Uterus (tissue), 2 donors: ENCODE measurements at regions not wholly inside any gene's neighbourhood (a gene's known extent, or its start where the extent isn't known, plus 50 kb on each side); places are given as distances from the start of the nearest gene placed in this dataset.

Experiments
- POLR2A ChIP-seq, 2 donors: fragments of 450-650 bp; IDR thresholded peaks; one replicate each; pipeline ENCODE4 v1.6.1; 2016; ENCODE audit warnings: antibody characterized with exemption in 2 of 2, mild to moderate bottlenecking in 1 of 2, moderate library complexity in 1 of 2
- TF ChIP-seq, protein P1 (sequence below), 4 experiments: fragments of 200-600 bp in 2 of 4; fragments of 450-650 bp in 2 of 4; sonication (generic) in 2 of 4; IDR thresholded peaks; one replicate each; pipeline ENCODE4 v1.5.1; 2016 to 2019; ENCODE audit warnings: antibody characterized with exemption in 4 of 4, mild to moderate bottlenecking in 2 of 4, moderate library complexity in 1 of 4

GRCh38 chr4:126776361-126776760, 856.4 kb upstream of the INTU start:
- TF ChIP-seq POLR2A (IDR thresholded peaks at IDR 0.05), result no peak
- TF ChIP-seq, protein P1, sequence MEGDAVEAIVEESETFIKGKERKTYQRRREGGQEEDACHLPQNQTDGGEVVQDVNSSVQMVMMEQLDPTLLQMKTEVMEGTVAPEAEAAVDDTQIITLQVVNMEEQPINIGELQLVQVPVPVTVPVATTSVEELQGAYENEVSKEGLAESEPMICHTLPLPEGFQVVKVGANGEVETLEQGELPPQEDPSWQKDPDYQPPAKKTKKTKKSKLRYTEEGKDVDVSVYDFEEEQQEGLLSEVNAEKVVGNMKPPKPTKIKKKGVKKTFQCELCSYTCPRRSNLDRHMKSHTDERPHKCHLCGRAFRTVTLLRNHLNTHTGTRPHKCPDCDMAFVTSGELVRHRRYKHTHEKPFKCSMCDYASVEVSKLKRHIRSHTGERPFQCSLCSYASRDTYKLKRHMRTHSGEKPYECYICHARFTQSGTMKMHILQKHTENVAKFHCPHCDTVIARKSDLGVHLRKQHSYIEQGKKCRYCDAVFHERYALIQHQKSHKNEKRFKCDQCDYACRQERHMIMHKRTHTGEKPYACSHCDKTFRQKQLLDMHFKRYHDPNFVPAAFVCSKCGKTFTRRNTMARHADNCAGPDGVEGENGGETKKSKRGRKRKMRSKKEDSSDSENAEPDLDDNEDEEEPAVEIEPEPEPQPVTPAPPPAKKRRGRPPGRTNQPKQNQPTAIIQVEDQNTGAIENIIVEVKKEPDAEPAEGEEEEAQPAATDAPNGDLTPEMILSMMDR (IDR thresholded peaks at IDR 0.05), result no peak
